PC-9 (cell line): ENCODE measurements at regions not wholly inside any gene's neighbourhood (a gene's known extent, or its start where the extent isn't known, plus 50 kb on each side); places are given as distances from the start of the nearest gene placed in this dataset.

Experiments
- BruUV-seq: library from RNA; stranded (reverse); fragments of 400-500 nt; replicated peaks from 2 replicates; lab custom pipeline; 2021; lab: Mats Ljungman, UMichigan
- CTCF ChIA-PET: fragments of 300-600 bp; sonication (Branson Sonifier 250); formaldehyde crosslinking; loops from one replicate; lab custom pipeline; 2022; ENCODE audit warnings: antibody characterized with exemption; lab: Charles Lee
- POLR2A ChIA-PET: fragments of 300-600 bp; sonication (Branson Sonifier 250); formaldehyde crosslinking; loops from one replicate; lab custom pipeline; 2022; ENCODE audit warnings: antibody characterized with exemption; ENCODE audit not compliant: unreplicated experiment; lab: Charles Lee
- DNase-seq, 2 experiments: peaks; one replicate each; pipeline versions ENCODE4 v3.0.0 to v3.0.0-alpha.2; 2015 to 2022; ENCODE audit warnings: mixed read lengths in 1 of 2
- H2AFZ ChIP-seq: fragments of 200-600 bp; sonication (generic); 2 replicates; pipeline ENCODE4 v1.8.1; 2017; ENCODE audit warnings: antibody characterized with exemption
- H3F3A ChIP-seq: fragments of 200-600 bp; sonication (generic); 2 replicates; pipeline ENCODE4 v1.8.1; 2017; ENCODE audit warnings: antibody characterized with exemption, mild to moderate bottlenecking, low read depth; ENCODE audit not compliant: insufficient read depth
- H3K27ac ChIP-seq: fragments of 200-600 bp; sonication (generic); 2 replicates; pipeline ENCODE4 v1.6.1; 2016; ENCODE audit warnings: mixed run types
- H3K27me3 ChIP-seq: fragments of 200-600 bp; sonication (generic); 2 replicates; pipeline ENCODE4 v1.6.1; 2016; ENCODE audit warnings: low read depth, mixed run types; ENCODE audit not compliant: insufficient read depth
- H3K36me3 ChIP-seq: fragments of 200-600 bp; sonication (generic); 2 replicates; pipeline ENCODE4 v1.6.1; 2016; ENCODE audit warnings: low read depth, mixed run types
- H3K4me1 ChIP-seq: fragments of 200-600 bp; sonication (generic); replicated peaks from 2 replicates; pipeline ENCODE4 v1.6.1; 2016; ENCODE audit warnings: mixed run types; ENCODE audit not compliant: insufficient read depth
- H3K4me2 ChIP-seq: fragments of 200-600 bp; sonication (generic); 2 replicates; pipeline ENCODE4 v1.6.1; 2017; ENCODE audit warnings: mixed run types
- H3K4me3 ChIP-seq: fragments of 200-600 bp; sonication (generic); 2 replicates; pipeline ENCODE4 v1.6.1; 2016; ENCODE audit warnings: mixed run types
- H3K79me2 ChIP-seq: fragments of 200-600 bp; sonication (generic); 2 replicates; pipeline ENCODE4 v1.6.1; 2017; ENCODE audit warnings: low read depth, mixed run types
- H3K9me2 ChIP-seq: fragments of 200-600 bp; sonication (generic); 2 replicates; pipeline ENCODE4 v1.8.1; 2017; ENCODE audit warnings: mild to moderate bottlenecking; ENCODE audit not compliant: insufficient read depth
- H3K9me3 ChIP-seq: fragments of 200-600 bp; sonication (generic); 2 replicates; pipeline ENCODE4 v1.8.1; 2016; ENCODE audit warnings: low read depth; ENCODE audit not compliant: insufficient read depth
- H4K20me1 ChIP-seq: fragments of 200-600 bp; sonication (generic); 2 replicates; pipeline ENCODE4 v1.8.1; 2017; ENCODE audit not compliant: insufficient read depth
- CTCF ChIP-seq: fragments of 200-600 bp; sonication (generic); conservative IDR thresholded peaks from 2 replicates; pipeline ENCODE4 v1.6.1; 2017; ENCODE audit warnings: mixed run types, antibody characterized with exemption, mild to moderate bottlenecking, moderate library complexity
- EZH2 ChIP-seq: fragments of 200-600 bp; sonication (generic); IDR thresholded peaks from 2 replicates; pipeline ENCODE4 v1.8.0; 2017; ENCODE audit warnings: antibody characterized with exemption, low read depth
- intact Hi-C: fragments of 100-400 bp; cut with micrococcal nuclease; formaldehyde crosslinking; loops from one replicate; pipeline ENCODE4 v1.10.0; 2022; ENCODE audit not compliant: unreplicated experiment

GRCh38 chr10:117601716-117602115, 59.2 kb downstream of the EMX2 start:
- BruUV-seq: no TSS peak
- no peaks in the 10 kb centered on the region for H3K27me3 ChIP-seq

GRCh38 chr10:117603081-117603480, 60.5 kb downstream of the EMX2 start:
- no peak overlapping the region for H3K4me2 ChIP-seq
- H3K4me3 ChIP-seq: no peak overlapping the region
- H3K27ac ChIP-seq: no peak overlapping the region
- ChIA-PET POLR2A (no interaction called here), CTCF (no interaction called here)
- no peaks in the 10 kb centered on the region for H3K27me3 ChIP-seq
- DNase-seq: no peak
- no peak overlapping the region for H2AFZ ChIP-seq
- no peaks in the 10 kb centered on the region for H3K9me2 ChIP-seq
- H3K79me2 ChIP-seq: no peaks in the 10 kb centered on the region
- no peaks in the 10 kb centered on the region for H3K9me3 ChIP-seq
- intact Hi-C loops: no loop called here
- H3F3A ChIP-seq: no peaks in the 10 kb centered on the region
- BruUV-seq: no TSS peak
- no peaks in the 10 kb centered on the region for H3K36me3 ChIP-seq
- no peak for TF ChIP-seq CTCF
- no peak for TF ChIP-seq EZH2
- H3K4me1 ChIP-seq: no peaks in the 10 kb centered on the region
- H4K20me1 ChIP-seq: no peaks in the 10 kb centered on the region

More at GRCh38 chr10:117601716-117602115, 59.2 kb downstream of the EMX2 start:
- Histone ChIP-seq H2AFZ (no peak overlapping the region), H4K20me1 (no peaks in the 10 kb centered on the region), H3K9me2 (no peaks in the 10 kb centered on the region), H3K79me2 (no peaks in the 10 kb centered on the region), H3K9me3 (no peaks in the 10 kb centered on the region), H3K4me3 (no peak overlapping the region), H3K4me1 (peaks cover 5% of the 10 kb centered on the region; the same call in 1 of the 2 replicates), H3K27ac (no peak overlapping the region), H3F3A (no peaks in the 10 kb centered on the region), H3K36me3 (no peaks in the 10 kb centered on the region), H3K4me2 (no peak overlapping the region)
- ChIA-PET CTCF (no interaction called here), POLR2A (no interaction called here)
- DNase-seq: no peak
- TF ChIP-seq EZH2 (no peak), CTCF (no peak)
- intact Hi-C loops: no loop called here

GRCh38 chr10:117603726-117604125, 61.2 kb downstream of the EMX2 start:
- Histone ChIP-seq H3K36me3 (no peaks in the 10 kb centered on the region), H3K4me2 (no peak overlapping the region), H3K4me1 (no peaks in the 10 kb centered on the region), H3K4me3 (no peak overlapping the region), H3K79me2 (no peaks in the 10 kb centered on the region), H3K27me3 (no peaks in the 10 kb centered on the region), H3K27ac (no peak overlapping the region), H3K9me2 (no peaks in the 10 kb centered on the region), H2AFZ (no peak overlapping the region), H4K20me1 (no peaks in the 10 kb centered on the region), H3F3A (no peaks in the 10 kb centered on the region), H3K9me3 (no peaks in the 10 kb centered on the region)
- DNase-seq: no peak
- BruUV-seq: no TSS peak
- POLR2A ChIA-PET: no interaction called here
- intact Hi-C loops: no loop called here
- TF ChIP-seq CTCF (no peak), EZH2 (no peak)
- CTCF ChIA-PET: no interaction called here
